ENCODE measurements at regions not wholly inside any gene's neighbourhood (a gene's known extent, or its start where the extent isn't known, plus 50 kb on each side); places are given as distances from the start of the nearest gene placed in this dataset.

DNA sequence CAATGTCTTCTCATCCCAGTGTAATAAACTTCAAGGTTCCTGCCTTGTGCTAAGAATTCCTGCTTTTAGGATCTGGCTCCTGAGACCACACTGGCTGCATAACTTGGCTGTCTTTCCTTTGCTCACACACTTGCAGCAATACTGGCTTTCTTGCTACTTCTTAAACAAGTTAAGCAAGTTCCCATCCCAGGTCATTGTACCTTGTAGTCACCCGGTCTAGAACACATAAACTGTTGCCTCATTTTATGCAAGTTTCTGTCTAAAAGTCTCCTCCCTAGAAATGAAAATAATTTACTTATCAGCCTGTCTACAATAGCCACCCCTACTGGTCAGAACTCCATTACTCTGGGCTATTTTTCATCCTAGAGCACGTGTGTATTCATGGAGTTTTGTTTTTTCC, 887.9 kb upstream of the FAM98A start:
- Histone ChIP-seq H3K4me3 (replicated peaks; ENCODE audit: insufficient read depth, low read length) (no peak overlapping the region), H3K27me3 (ENCODE audit: insufficient read depth, poor library complexity, severe bottlenecking) (no peaks in the 10 kb centered on the region), H3K27ac (replicated peaks) (no peak overlapping the region)
- no peak for DNase-seq (ENCODE audit: low read depth in 1 of 2, low spot score in 1 of 2)
- TF ChIP-seq, protein P1, sequence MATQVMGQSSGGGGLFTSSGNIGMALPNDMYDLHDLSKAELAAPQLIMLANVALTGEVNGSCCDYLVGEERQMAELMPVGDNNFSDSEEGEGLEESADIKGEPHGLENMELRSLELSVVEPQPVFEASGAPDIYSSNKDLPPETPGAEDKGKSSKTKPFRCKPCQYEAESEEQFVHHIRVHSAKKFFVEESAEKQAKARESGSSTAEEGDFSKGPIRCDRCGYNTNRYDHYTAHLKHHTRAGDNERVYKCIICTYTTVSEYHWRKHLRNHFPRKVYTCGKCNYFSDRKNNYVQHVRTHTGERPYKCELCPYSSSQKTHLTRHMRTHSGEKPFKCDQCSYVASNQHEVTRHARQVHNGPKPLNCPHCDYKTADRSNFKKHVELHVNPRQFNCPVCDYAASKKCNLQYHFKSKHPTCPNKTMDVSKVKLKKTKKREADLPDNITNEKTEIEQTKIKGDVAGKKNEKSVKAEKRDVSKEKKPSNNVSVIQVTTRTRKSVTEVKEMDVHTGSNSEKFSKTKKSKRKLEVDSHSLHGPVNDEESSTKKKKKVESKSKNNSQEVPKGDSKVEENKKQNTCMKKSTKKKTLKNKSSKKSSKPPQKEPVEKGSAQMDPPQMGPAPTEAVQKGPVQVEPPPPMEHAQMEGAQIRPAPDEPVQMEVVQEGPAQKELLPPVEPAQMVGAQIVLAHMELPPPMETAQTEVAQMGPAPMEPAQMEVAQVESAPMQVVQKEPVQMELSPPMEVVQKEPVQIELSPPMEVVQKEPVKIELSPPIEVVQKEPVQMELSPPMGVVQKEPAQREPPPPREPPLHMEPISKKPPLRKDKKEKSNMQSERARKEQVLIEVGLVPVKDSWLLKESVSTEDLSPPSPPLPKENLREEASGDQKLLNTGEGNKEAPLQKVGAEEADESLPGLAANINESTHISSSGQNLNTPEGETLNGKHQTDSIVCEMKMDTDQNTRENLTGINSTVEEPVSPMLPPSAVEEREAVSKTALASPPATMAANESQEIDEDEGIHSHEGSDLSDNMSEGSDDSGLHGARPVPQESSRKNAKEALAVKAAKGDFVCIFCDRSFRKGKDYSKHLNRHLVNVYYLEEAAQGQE (IDR thresholded peaks at IDR 0.05; ENCODE audit: insufficient replicate concordance, low read depth), result no peak
- TF ChIP-seq POLR2AphosphoS5 (IDR thresholded peaks at IDR 0.05; ENCODE audit: low read depth), result no peak
- TF ChIP-seq GABPA (IDR thresholded peaks at IDR 0.05; ENCODE audit: low read depth), result no peak
- no peak for TF ChIP-seq SPI1 (IDR thresholded peaks at IDR 0.05; ENCODE audit: borderline replicate concordance, low read depth)
- no peak for TF ChIP-seq CTCF (IDR thresholded peaks at IDR 0.05; ENCODE audit: insufficient read depth, low read length)

GRCh38 chr2:34481542-34481941, 882.4 kb upstream of the FAM98A start:
- TF ChIP-seq, protein P1 (IDR thresholded peaks at IDR 0.05; ENCODE audit: insufficient replicate concordance, low read depth), result no peak
- TF ChIP-seq SPI1 (IDR thresholded peaks at IDR 0.05; ENCODE audit: borderline replicate concordance, low read depth), result no peak
- no peak for TF ChIP-seq GABPA (IDR thresholded peaks at IDR 0.05; ENCODE audit: low read depth)
- TF ChIP-seq CTCF (IDR thresholded peaks at IDR 0.05; ENCODE audit: insufficient read depth, low read length), result no peak
- no peak for TF ChIP-seq POLR2AphosphoS5 (IDR thresholded peaks at IDR 0.05; ENCODE audit: low read depth)
- no peak overlapping the region for H3K4me3 ChIP-seq (replicated peaks; ENCODE audit: insufficient read depth, low read length)
- H3K27me3 ChIP-seq (ENCODE audit: insufficient read depth, poor library complexity, severe bottlenecking), result no peaks in the 10 kb centered on the region
- no peak overlapping the region for H3K27ac ChIP-seq (replicated peaks)
- DNase-seq (ENCODE audit: low read depth in 1 of 2, low spot score in 1 of 2), result no peak

- no peak overlapping the region for H3K27ac ChIP-seq (replicated peaks)
- TF ChIP-seq CTCF (IDR thresholded peaks at IDR 0.05; ENCODE audit: insufficient read depth, low read length) (no peak), SPI1 (IDR thresholded peaks at IDR 0.05; ENCODE audit: borderline replicate concordance, low read depth) (no peak), GABPA (IDR thresholded peaks at IDR 0.05; ENCODE audit: low read depth) (no peak), POLR2AphosphoS5 (IDR thresholded peaks at IDR 0.05; ENCODE audit: low read depth) (no peak)
- TF ChIP-seq, protein P1 (IDR thresholded peaks at IDR 0.05; ENCODE audit: insufficient replicate concordance, low read depth), result no peak
- H3K4me3 ChIP-seq (replicated peaks; ENCODE audit: insufficient read depth, low read length), result no peak overlapping the region
- no peak for DNase-seq (ENCODE audit: low read depth in 1 of 2, low spot score in 1 of 2)
- H3K27me3 ChIP-seq (ENCODE audit: insufficient read depth, poor library complexity, severe bottlenecking), result no peaks in the 10 kb centered on the region
Observed at GRCh38 chr2:34480366-34480765, 881.3 kb upstream of the FAM98A start.

All from HL-60 (cell line).